SK-N-MC (cell line): ENCODE measurements at regions not wholly inside any gene's neighbourhood (a gene's known extent, or its start where the extent isn't known, plus 50 kb on each side); places are given as distances from the start of the nearest gene placed in this dataset.

Source experiments
- DNase-seq: peaks from one replicate; pipeline ENCODE4 v3.0.0-alpha.2; 2011; ENCODE audit warnings: low read depth, low spot score
- H3K27ac ChIP-seq: fragments of 200-600 bp; sonication (generic); 2 replicates; pipeline ENCODE4 v1.5.1; 2016; ENCODE audit warnings: mixed run types
- H3K36me3 ChIP-seq: fragments of 200-600 bp; sonication (generic); 2 replicates; pipeline ENCODE4 v1.6.1; 2017; ENCODE audit warnings: antibody characterized with exemption, low read length, mixed read lengths; ENCODE audit not compliant: insufficient read depth
- H3K4me3 ChIP-seq: fragments of 200-600 bp; sonication (generic); 2 replicates; pipeline ENCODE4 v1.5.1; 2016
- H3K9ac ChIP-seq: fragments of 200-600 bp; sonication (generic); 2 replicates; pipeline ENCODE4 v1.8.0; 2017; ENCODE audit warnings: mixed run types, mixed read lengths; ENCODE audit not compliant: insufficient read length
- H3K9me3 ChIP-seq: fragments of 200-600 bp; sonication (generic); 2 replicates; pipeline ENCODE4 v1.6.1; 2017; ENCODE audit warnings: low read depth, mild to moderate bottlenecking, antibody characterized with exemption, low read length, moderate library complexity, mixed read lengths
- EZH2 ChIP-seq: fragments of 200-600 bp; sonication (generic); IDR thresholded peaks from one replicate; pipeline ENCODE4 v1.6.1; 2017; ENCODE audit warnings: antibody characterized with exemption
- FOXP2 ChIP-seq: optimal IDR thresholded peaks from 2 replicates; pipeline ENCODE3; 2011; ENCODE audit warnings: mild to moderate bottlenecking, moderate library complexity; ENCODE audit not compliant: insufficient read depth; ENCODE audit errors: extremely low read length, control extremely low read depth
- POLR2AphosphoS5 ChIP-seq: IDR thresholded peaks from 2 replicates; pipeline ENCODE4 v1.6.1; 2012; ENCODE audit warnings: mild to moderate bottlenecking, low read depth, low read length, borderline replicate concordance

DNA sequence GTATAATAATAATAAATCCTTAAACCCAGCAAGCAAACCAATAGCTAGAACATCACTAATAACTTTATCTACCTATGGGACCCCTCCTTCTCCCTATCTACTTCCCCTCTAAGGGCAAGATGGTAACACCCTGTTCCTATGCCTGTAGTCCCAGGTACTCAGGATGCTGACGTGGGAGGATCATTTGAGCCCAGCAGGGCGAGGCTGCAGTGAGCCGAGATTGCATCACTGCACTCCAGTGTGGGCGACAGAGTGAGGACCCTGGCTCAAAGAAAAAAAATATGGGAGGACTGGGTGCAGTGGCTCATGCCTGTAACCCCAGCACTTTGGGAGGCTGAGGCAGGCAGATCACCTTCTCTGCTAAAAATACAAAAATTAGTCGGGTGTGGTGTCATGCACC, 143.1 kb upstream of the SLC45A1 start:
- Histone ChIP-seq H3K4me3 (no peak overlapping the region), H3K27ac (no peak overlapping the region), H3K9me3 (no peaks in the 10 kb centered on the region), H3K36me3 (no peaks in the 10 kb centered on the region), H3K9ac (no peak overlapping the region)
- TF ChIP-seq FOXP2 (no peak), EZH2 (no peak), POLR2AphosphoS5 (no peak)
- DNase-seq: no peak

DNA sequence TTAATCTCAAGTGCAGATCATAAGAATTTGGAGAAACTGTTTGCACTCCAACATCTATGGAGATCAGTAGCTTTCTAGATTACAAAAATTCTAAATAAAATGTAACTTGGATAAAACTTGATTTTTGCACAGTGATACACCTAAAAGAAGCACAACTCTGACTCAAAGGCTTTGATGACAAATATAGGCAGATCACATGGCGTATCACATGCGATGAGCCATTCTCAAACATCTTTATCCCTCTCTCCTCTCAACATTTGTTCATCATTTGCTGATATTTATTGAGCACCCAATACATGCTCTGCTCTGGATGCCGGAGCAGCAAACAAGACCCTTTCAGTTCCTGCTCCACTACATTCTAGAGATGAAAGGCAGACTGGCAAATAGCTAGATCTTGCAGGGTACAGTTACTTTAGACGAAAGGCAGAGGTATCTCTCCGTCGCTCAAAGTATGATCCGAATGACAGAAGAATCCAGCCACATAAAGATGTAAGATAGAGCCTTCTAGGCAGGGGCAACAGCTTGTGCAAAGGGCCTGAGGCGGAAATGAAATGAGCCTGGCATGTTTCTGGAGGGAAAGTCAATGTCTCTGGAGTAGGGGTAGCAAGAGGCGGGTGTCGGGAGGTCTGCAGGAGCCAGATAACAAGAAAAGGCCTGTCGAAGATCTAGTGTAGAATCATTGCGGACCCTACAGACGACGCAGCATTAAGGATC, 145.8 kb upstream of the ERRFI1 start:
- no peak overlapping the region for H3K4me3 ChIP-seq
- no peaks in the 10 kb centered on the region for H3K36me3 ChIP-seq
- no peak overlapping the region for H3K27ac ChIP-seq
- no peak for DNase-seq
- no peaks in the 10 kb centered on the region for H3K9me3 ChIP-seq
- TF ChIP-seq EZH2 (no peak), FOXP2 (no peak), POLR2AphosphoS5 (no peak)
- no peak overlapping the region for H3K9ac ChIP-seq

DNA sequence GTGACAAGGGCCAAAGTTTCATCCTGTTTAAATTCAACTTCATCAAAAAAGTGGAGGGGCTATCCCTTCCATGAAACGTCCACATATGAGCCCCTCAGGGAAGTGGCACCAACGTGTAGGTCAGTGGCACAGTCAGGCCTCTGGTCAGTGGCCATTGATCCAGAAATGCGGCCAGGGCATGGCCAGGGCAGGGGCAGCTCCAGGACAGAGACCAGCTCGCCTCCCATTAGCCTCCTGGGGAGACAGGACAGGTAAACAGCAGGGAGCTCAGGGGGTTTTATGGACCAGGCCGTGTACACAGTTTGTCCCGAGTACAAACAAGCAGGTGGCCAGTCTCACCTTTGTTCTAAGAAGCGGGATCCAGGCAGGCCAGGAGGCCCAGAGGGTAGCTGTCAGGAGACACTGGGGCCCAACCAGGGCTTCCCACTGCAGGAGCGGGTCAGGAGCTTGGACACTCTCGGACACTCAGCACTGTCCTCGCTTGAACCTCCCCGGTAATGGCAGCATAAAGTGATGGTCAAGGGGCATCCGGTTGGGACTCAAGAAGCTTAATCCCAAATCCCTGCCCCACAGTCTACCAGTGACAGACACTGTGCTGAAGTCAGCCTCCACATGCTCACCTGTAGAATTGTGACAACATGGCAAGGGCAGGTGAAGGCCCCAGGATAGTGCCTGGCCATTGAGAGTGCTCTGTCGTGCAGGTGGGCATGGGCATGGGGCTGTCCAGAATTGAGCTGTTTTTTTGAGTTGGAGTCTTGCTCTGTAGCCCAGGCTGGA, 144.1 kb upstream of the ERRFI1 start:
- no peak for DNase-seq
- H3K9ac ChIP-seq: no peak overlapping the region
- no peaks in the 10 kb centered on the region for H3K36me3 ChIP-seq
- H3K9me3 ChIP-seq: no peaks in the 10 kb centered on the region
- TF ChIP-seq POLR2AphosphoS5: no peak
- H3K27ac ChIP-seq: no peak overlapping the region
- H3K4me3 ChIP-seq: peak overlapping the region; percentile 51

DNA sequence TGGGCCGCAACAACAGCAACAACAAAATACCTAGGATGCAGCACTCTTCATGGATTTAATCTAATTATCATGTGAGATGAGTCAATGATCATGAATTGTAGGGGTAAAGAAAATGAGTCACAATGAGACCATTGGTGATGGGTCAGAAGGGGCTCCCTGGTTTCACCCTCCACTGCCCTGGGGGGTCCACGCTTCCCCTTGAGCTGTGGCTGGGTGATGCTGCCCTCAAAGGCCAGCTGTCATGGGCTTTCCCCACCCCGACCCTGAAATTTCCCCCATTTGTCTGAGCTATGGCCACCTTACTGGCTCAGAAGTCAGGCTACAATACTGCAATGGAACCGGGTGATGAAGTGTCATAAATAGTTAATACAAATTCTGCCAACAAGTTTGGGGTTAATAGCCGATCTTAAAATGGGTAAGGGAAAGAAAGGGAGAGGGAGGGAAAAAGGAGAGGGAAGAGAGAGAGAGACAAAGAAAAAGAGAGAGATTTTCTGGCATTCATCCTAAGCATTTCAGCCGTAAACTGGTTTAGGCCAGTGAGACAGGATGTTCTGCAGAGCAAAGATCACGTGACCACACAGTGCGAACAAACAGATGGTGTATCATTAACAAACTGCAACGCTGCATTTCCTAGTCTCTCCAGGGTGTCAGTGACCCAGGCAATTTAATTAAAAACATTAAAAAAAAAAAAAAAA, 143.4 kb upstream of the ERRFI1 start:
- no peak overlapping the region for H3K9ac ChIP-seq
- H3K27ac ChIP-seq: peak overlapping the region; percentile 60
- H3K9me3 ChIP-seq: no peaks in the 10 kb centered on the region
- H3K36me3 ChIP-seq: no peaks in the 10 kb centered on the region
- TF ChIP-seq EZH2 (no peak), FOXP2 (no peak), POLR2AphosphoS5 (no peak)
- no peak for DNase-seq
- peak overlapping the region; percentile 51 for H3K4me3 ChIP-seq

DNA sequence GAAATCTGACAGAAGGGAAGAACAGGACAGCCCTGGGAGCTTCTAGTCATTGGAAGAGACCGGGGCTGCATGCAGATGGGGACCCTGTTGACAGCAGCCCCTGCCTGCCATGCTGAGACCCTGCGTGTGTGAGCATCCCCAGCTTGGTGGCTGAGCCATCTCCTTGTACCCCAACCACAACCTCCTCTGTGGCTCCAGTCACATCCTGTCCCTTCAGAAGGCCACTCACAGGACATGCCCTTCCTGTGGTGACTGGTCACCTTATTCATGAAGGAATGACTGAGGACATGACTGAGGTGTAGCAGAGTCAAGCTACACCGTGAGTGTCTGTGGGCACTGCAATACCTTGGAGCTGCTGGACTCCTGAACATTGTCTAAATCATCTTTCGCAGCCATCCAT, 141.8 kb upstream of the ERRFI1 start:
- H3K36me3 ChIP-seq: no peaks in the 10 kb centered on the region
- TF ChIP-seq FOXP2 (no peak), EZH2 (no peak), POLR2AphosphoS5 (no peak)
- no peak for DNase-seq
- H3K27ac ChIP-seq: no peak overlapping the region
- no peak overlapping the region for H3K4me3 ChIP-seq
- no peak overlapping the region for H3K9ac ChIP-seq
- H3K9me3 ChIP-seq: no peaks in the 10 kb centered on the region

DNA sequence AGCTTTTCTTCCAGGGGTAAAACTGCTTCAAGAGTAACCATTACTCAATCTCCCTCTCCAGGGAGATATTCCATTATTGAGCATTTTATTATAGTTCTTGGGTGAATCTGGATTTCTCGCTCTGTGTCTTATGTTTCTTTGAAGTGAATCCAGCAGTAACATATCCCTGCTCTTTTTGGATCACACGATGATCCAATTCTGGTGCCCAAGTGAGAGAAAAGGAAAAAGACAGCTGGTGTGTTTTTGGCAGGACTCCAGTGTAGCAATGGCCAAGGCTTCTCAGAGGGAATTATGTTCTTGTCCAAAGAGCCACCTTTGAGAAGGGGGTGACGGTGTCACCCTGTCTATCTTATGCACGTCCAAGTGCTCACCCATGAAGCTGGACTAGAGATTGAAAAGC, 140.3 kb upstream of the ERRFI1 start:
- Histone ChIP-seq H3K9ac (no peak overlapping the region), H3K4me3 (no peak overlapping the region)

DNA sequence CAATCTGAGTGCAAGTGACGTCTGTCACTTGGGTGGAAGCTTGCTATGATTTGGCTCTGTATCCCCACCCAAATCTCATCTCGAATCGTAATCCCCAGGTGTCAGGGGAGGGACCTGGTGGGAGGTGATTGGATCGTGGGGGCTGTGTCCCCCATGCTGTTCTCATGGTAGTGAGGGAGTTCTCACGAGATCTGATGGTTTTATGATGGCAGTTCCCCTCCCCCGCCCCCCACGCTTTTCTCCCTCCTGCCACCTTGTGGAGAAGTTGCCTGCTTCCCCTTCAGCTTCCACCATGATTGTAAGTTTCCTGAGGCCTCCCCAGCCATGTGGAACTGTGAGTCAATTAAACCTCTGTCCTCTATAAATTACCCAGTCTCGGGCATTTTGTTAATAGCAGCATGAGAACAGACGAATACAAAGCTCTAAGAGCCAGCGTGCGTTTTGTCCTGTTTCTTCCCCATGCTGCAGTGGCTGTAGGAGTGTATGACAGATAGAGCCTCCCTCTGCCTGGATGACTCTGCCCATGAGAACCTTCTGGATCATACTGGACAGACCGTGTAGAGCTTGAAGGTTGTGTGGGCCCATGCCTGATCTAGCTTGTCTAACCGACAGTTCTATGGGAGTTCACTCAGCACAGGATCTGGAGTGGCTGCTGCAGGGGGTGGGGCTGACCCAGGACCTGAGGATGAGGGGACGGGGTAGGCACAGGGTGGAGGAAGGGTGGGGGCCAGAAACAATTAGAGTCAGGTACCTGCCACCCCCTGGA, 139.7 kb upstream of the ERRFI1 start:
- TF ChIP-seq POLR2AphosphoS5 (no peak), FOXP2 (no peak), EZH2 (no peak)
- Histone ChIP-seq H3K36me3 (no peaks in the 10 kb centered on the region), H3K4me3 (no peak overlapping the region), H3K9ac (no peak overlapping the region), H3K9me3 (no peaks in the 10 kb centered on the region), H3K27ac (no peak overlapping the region)
- no peak for DNase-seq

More for the DNA sequence above, 140.3 kb upstream of the ERRFI1 start:
- Histone ChIP-seq H3K27ac (no peak overlapping the region), H3K9me3 (no peaks in the 10 kb centered on the region), H3K36me3 (no peaks in the 10 kb centered on the region)
- no peak for DNase-seq
- TF ChIP-seq FOXP2 (no peak), POLR2AphosphoS5 (no peak), EZH2 (no peak)

DNA sequence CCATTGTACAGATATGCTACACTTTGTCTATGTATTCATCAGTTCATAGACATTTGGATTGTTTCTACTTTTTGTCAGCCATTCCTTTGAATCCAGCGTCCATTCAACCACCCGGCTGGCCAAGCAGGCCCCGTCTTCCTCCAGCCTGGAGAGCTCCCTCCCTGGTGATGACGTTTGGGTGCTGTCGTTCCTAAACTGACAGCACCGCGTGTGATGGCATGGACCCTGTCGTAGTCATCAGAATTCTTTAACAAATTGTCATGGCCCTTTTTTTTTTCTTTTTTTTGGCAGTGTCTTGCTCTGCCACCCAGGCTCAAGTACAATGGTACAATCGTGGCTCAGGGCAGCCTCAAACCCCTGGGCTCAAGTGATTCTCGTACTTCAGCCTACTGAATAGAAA, 138.6 kb upstream of the ERRFI1 start:
- Histone ChIP-seq H3K9me3 (no peaks in the 10 kb centered on the region), H3K4me3 (no peak overlapping the region), H3K9ac (no peak overlapping the region), H3K27ac (no peak overlapping the region), H3K36me3 (no peaks in the 10 kb centered on the region)
- TF ChIP-seq FOXP2: no peak
- TF ChIP-seq EZH2: no peak
- no peak for TF ChIP-seq POLR2AphosphoS5
- DNase-seq: no peak
